SK-N-SH (cell line): ENCODE measurements at regions not wholly inside any gene's neighbourhood (a gene's known extent, or its start where the extent isn't known, plus 50 kb on each side); places are given as distances from the start of the nearest gene placed in this dataset.

Experiments used
- CTCF ChIA-PET: fragments of 300-600, 350-600 bp; formaldehyde crosslinking; extraction: SDS; loops from one replicate; lab custom pipeline; 2021; lab: Yijun Ruan, JAX
- POLR2A ChIA-PET: fragments of 350-600 bp; sonication (Branson Sonifier 250); formaldehyde crosslinking; extraction: SDS; loops from one replicate; lab custom pipeline; 2020; ENCODE audit warnings: antibody characterized with exemption, inconsistent platforms; lab: Yijun Ruan, JAX
- DNase-seq: peaks from one replicate; pipeline ENCODE4 v3.0.0; 2012
- H2AFZ ChIP-seq: fragments of 200-600 bp; sonication (generic); 2 replicates; pipeline ENCODE4 v1.8.1; 2016; ENCODE audit warnings: antibody characterized with exemption, mild to moderate bottlenecking, low read depth
- H3F3A ChIP-seq: fragments of 200-600 bp; sonication (generic); replicated peaks from 2 replicates; pipeline ENCODE3; 2016; ENCODE audit warnings: antibody characterized with exemption, mild to moderate bottlenecking; ENCODE audit not compliant: insufficient read depth
- H3K27ac ChIP-seq, 2 experiments: fragments of 200-500 bp in 1 of 2; fragments of 200-600 bp in 1 of 2; sonication (Bioruptor generic) in 1 of 2; sonication (generic), shearing (Covaris generic) in 1 of 2; 2 replicates each; pipeline versions ENCODE4 v1.5.1 to v1.6.1; 2014 to 2016; ENCODE audit warnings: low read depth in 2 of 2, inconsistent platforms in 1 of 2, low read length in 1 of 2, mild to moderate bottlenecking in 1 of 2, mixed read lengths in 1 of 2
- H3K27me3 ChIP-seq: fragments of 200-600 bp; sonication (generic), shearing (Covaris generic); 2 replicates; pipeline ENCODE4 v1.6.1; 2016; ENCODE audit warnings: mixed run types; ENCODE audit not compliant: insufficient read depth
- H3K36me3 ChIP-seq, 2 experiments: fragments of 200-500 bp in 1 of 2; fragments of 200-600 bp in 1 of 2; sonication (Bioruptor generic) in 1 of 2; sonication (generic) in 1 of 2; replicated peaks in 1 of 2; 2 replicates each; pipeline versions ENCODE3 to v1.5.1; 2014 to 2016; ENCODE audit warnings: low read length in 1 of 2, mild to moderate bottlenecking in 1 of 2; ENCODE audit not compliant: insufficient read depth in 2 of 2, control insufficient read depth in 1 of 2
- H3K4me1 ChIP-seq, 2 experiments: fragments of 200-500 bp in 1 of 2; fragments of 200-600 bp in 1 of 2; sonication (Bioruptor generic) in 1 of 2; sonication (generic), shearing (Covaris generic) in 1 of 2; 2 replicates each; pipeline versions ENCODE4 v1.5.1 to v1.6.1; 2014 to 2016; ENCODE audit warnings: low read depth in 1 of 2, low read length in 1 of 2, mixed run types in 1 of 2; ENCODE audit not compliant: insufficient read depth in 2 of 2, control insufficient read depth in 1 of 2
- H3K4me2 ChIP-seq: fragments of 200-600 bp; sonication (generic), shearing (Covaris generic); 2 replicates; pipeline ENCODE4 v1.6.1; 2017; ENCODE audit warnings: mixed run types
- H3K4me3 ChIP-seq, 2 experiments: fragments of 200-500 bp in 1 of 2; fragments of 200-600 bp in 1 of 2; sonication (Bioruptor generic) in 1 of 2; sonication (generic), shearing (Covaris generic) in 1 of 2; 2 replicates each; pipeline versions ENCODE4 v1.5.1 to v1.8.1; 2014 to 2016; ENCODE audit warnings: low read depth in 2 of 2, inconsistent platforms in 1 of 2, low read length in 1 of 2, mild to moderate bottlenecking in 1 of 2, mixed read lengths in 1 of 2, moderate library complexity in 1 of 2
- H3K79me2 ChIP-seq: fragments of 200-600 bp; sonication (generic); 2 replicates; pipeline ENCODE4 v1.8.1; 2017; ENCODE audit warnings: mild to moderate bottlenecking; ENCODE audit not compliant: insufficient read depth
- H3K9ac ChIP-seq: fragments of 200-600 bp; sonication (generic); 2 replicates; pipeline ENCODE4 v1.6.1; 2017; ENCODE audit warnings: mixed run types
- H3K9me2 ChIP-seq: fragments of 200-600 bp; sonication (generic); 2 replicates; pipeline ENCODE4 v1.6.1; 2017; ENCODE audit warnings: mixed run types
- H3K9me3 ChIP-seq: fragments of 200-600 bp; sonication (generic); 2 replicates; pipeline ENCODE4 v1.6.1; 2017; ENCODE audit warnings: mixed run types, mild to moderate bottlenecking, moderate library complexity
- H4K20me1 ChIP-seq: fragments of 200-600 bp; sonication (generic); 2 replicates; pipeline ENCODE4 v1.6.1; 2017; ENCODE audit warnings: mild to moderate bottlenecking, mixed run types; ENCODE audit not compliant: insufficient read depth
- CHD2 ChIP-seq: fragments of 150-350 bp; IDR thresholded peaks from 2 replicates; pipeline ENCODE4 v1.6.1; 2018; ENCODE audit warnings: low read length; ENCODE audit not compliant: partially characterized antibody
- ELF1 ChIP-seq: IDR thresholded peaks from 2 replicates; pipeline ENCODE4 v1.4.0; 2012
- EP300 ChIP-seq, 2 experiments: IDR thresholded peaks; 2 replicates each; pipeline versions ENCODE4 v1.4.0 to v1.6.1; 2012; ENCODE audit warnings: borderline replicate concordance in 1 of 2, low read depth in 1 of 2, low read length in 1 of 2
- FOSL2 ChIP-seq: IDR thresholded peaks from 2 replicates; pipeline ENCODE4 v1.4.0; 2012; ENCODE audit warnings: low read depth, mild to moderate bottlenecking, moderate library complexity, borderline replicate concordance
- GATA2 ChIP-seq: sonication (generic); formaldehyde crosslinking; IDR thresholded peaks from 2 replicates; pipeline ENCODE4 v1.5.0; 2020; ENCODE audit warnings: mild to moderate bottlenecking, missing genetic modification reagents
- JUND ChIP-seq: IDR thresholded peaks from 2 replicates; pipeline ENCODE4 v1.4.0; 2012
- MEF2A ChIP-seq: IDR thresholded peaks from 2 replicates; pipeline ENCODE4 v1.4.0; 2012; ENCODE audit warnings: low read depth, borderline replicate concordance
- MXI1 ChIP-seq: IDR thresholded peaks from 2 replicates; pipeline ENCODE4 v1.6.1; 2012; ENCODE audit warnings: mild to moderate bottlenecking, low read depth, low read length, improper control_type of control experiment
- NFIC ChIP-seq: IDR thresholded peaks from 2 replicates; pipeline ENCODE4 v1.4.0; 2012; ENCODE audit warnings: borderline replicate concordance
- RAD21 ChIP-seq: IDR thresholded peaks from 2 replicates; pipeline ENCODE4 v1.6.1; 2012; ENCODE audit warnings: mild to moderate bottlenecking, low read length
- RCOR1 ChIP-seq: fragments of 150-350 bp; IDR thresholded peaks from 2 replicates; pipeline ENCODE4 v1.6.1; 2017; ENCODE audit warnings: antibody characterized with exemption, low read length
- RFX5 ChIP-seq: IDR thresholded peaks from 2 replicates; pipeline ENCODE4 v1.6.1; 2012; ENCODE audit warnings: mild to moderate bottlenecking, improper control_type of control experiment, low read length
- RXRA ChIP-seq: IDR thresholded peaks from 2 replicates; pipeline ENCODE4 v1.4.0; 2012; ENCODE audit warnings: low read depth, mild to moderate bottlenecking, borderline replicate concordance
- TCF12 ChIP-seq: IDR thresholded peaks from 2 replicates; pipeline ENCODE4 v1.4.0; 2012
- TEAD4 ChIP-seq: IDR thresholded peaks from 2 replicates; pipeline ENCODE4 v1.4.0; 2012; ENCODE audit warnings: mild to moderate bottlenecking, borderline replicate concordance; ENCODE audit not compliant: insufficient read depth
- USF1 ChIP-seq: IDR thresholded peaks from 2 replicates; pipeline ENCODE4 v1.4.0; 2012; ENCODE audit warnings: low read depth, borderline replicate concordance
- USF2 ChIP-seq: fragments of 150-350 bp; IDR thresholded peaks from 2 replicates; pipeline ENCODE4 v1.6.1; 2017; ENCODE audit warnings: antibody characterized with exemption, low read length, low read depth, borderline replicate concordance
- WGBS: methylation state at CpG from one replicate; pipeline ENCODE4 v1.1.6; 2017; ENCODE audit warnings: low lambda C conversion rate; 5-methylcytosine and 5-hydroxymethylcytosine counted together
- TF ChIP-seq, protein P1 (sequence below): IDR thresholded peaks from 2 replicates; pipeline ENCODE4 v1.4.0; 2012; ENCODE audit warnings: low read depth
- TF ChIP-seq, protein P2 (sequence below): IDR thresholded peaks from 2 replicates; pipeline ENCODE4 v1.6.1; 2012; ENCODE audit warnings: mild to moderate bottlenecking, low read depth, low read length, moderate library complexity
- TF ChIP-seq, protein P3 (sequence below): fragments of 200-600 bp; sonication (generic); IDR thresholded peaks from 2 replicates; pipeline ENCODE4 v1.6.1; 2017; ENCODE audit warnings: antibody characterized with exemption, mild to moderate bottlenecking, moderate library complexity
- TF ChIP-seq, protein P4 (sequence below): IDR thresholded peaks from 2 replicates; pipeline ENCODE4; 2012

DNA sequence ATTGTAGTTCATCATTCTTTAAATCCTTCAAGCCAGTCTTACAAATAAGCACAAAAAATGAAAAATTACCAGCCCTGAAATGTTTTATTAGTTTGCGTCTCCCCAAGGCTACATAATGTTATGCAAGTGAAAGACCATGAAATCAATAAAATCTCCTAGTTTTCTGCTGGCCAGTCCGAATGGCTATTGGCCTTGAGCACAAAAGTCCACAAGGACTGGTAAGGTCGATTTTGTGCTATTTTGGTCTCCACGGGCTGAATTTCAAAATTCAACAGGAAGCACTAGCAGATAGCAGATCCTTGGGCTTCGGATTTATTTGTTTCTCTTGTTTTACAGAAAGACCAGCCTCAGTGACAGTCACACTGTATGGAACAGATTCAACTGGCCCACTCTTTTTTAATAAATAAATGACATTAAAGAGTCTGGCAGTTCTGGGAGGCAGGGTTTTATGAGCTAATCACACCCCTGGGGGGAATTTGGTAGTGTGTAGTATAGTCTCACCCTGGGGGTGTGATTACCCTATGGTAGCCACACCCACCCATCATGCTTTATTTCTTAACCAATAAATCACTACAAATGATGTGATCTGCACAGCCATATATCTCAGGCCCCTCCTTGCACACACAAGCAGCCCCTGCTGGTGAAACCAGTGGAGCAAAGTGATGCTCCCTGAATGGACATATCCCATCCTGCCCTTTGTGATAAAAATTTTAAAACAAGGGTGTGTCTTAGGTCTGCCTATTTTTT, 51.1 kb upstream of the TMEM33 start (continued):
- TF ChIP-seq RFX5, result peak; percentile 46; the same call in 1 of the 2 replicates
- no peak for TF ChIP-seq RXRA
- peak; percentile 75 for TF ChIP-seq RCOR1

DNA sequence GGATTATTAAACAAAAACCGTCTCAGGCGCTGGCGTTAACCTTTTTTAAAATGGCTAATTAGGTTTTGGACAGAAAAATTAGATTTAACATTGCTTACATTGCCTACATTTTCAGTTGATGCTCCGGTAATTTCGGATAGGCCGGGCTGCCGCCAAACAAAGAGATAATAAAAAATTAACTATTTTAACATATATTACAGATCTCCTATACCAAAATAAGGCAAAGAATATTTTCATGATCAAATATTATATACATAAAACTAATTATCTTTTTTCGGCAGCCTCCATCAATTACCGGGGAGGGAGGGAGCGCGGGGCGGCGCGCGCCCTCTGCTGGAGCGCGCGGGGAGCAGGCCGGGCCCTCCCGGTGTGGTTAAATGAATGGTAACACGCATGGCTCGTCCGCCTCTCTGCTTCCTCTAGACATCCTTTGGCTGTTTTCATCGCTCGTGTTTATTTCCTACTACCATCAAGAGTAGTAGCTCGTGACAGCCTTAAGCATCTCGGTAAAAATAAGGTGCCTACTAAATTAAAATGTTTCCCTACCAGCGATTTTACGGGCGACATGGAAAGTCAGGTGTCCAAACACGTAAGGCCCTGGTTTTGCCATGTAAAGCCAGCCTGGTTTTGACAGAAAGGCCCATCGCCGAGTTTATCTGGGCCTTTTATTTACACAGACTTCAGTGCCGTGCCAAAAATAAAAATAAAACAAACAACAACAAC, 52.4 kb upstream of the TMEM33 start:
- ChIA-PET POLR2A (interaction anchor here (1.0 to 16.3 kb wide), 7 partner anchors 8 to 136 kb away, joined by 3 to 524 read pairs (median 10); partner anchors contain the start of gene PHOX2B), CTCF (interaction anchor here (0.6 to 12.6 kb wide), 13 partner anchors 8 to 468 kb away, joined by 3 to 188 read pairs (median 12); partner anchors contain the start of genes PHOX2B and TMEM33)
- Histone ChIP-seq H3K36me3 (no peaks in the 10 kb centered on the region), H2AFZ (no peak overlapping the region), H3K4me3 (peak overlapping the region; percentile 58), H3K9me2 (no peaks in the 10 kb centered on the region), H3K27me3 (peaks cover 52% of the 10 kb centered on the region), H3K4me2 (peak overlapping the region; percentile 84), H3K9me3 (no peaks in the 10 kb centered on the region), H3K9ac (no peak overlapping the region), H3K27ac (peak overlapping the region in 1 of 2 experiments; percentile 99; a peak in 2 of 4 replicates), H4K20me1 (no peaks in the 10 kb centered on the region), H3F3A (no peaks in the 10 kb centered on the region), H3K79me2 (no peaks in the 10 kb centered on the region), H3K4me1 (peaks cover 0 to 47% of the 10 kb centered on the region in 2 experiments; a peak in 3 of 4 replicates)
- 12% methylated on average over 34 of the region's 34 CpGs for WGBS
- DNase-seq, result peak; percentile 90
- TF ChIP-seq, protein P1, sequence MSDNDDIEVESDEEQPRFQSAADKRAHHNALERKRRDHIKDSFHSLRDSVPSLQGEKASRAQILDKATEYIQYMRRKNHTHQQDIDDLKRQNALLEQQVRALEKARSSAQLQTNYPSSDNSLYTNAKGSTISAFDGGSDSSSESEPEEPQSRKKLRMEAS, result no peak
- TF ChIP-seq, protein P2, sequence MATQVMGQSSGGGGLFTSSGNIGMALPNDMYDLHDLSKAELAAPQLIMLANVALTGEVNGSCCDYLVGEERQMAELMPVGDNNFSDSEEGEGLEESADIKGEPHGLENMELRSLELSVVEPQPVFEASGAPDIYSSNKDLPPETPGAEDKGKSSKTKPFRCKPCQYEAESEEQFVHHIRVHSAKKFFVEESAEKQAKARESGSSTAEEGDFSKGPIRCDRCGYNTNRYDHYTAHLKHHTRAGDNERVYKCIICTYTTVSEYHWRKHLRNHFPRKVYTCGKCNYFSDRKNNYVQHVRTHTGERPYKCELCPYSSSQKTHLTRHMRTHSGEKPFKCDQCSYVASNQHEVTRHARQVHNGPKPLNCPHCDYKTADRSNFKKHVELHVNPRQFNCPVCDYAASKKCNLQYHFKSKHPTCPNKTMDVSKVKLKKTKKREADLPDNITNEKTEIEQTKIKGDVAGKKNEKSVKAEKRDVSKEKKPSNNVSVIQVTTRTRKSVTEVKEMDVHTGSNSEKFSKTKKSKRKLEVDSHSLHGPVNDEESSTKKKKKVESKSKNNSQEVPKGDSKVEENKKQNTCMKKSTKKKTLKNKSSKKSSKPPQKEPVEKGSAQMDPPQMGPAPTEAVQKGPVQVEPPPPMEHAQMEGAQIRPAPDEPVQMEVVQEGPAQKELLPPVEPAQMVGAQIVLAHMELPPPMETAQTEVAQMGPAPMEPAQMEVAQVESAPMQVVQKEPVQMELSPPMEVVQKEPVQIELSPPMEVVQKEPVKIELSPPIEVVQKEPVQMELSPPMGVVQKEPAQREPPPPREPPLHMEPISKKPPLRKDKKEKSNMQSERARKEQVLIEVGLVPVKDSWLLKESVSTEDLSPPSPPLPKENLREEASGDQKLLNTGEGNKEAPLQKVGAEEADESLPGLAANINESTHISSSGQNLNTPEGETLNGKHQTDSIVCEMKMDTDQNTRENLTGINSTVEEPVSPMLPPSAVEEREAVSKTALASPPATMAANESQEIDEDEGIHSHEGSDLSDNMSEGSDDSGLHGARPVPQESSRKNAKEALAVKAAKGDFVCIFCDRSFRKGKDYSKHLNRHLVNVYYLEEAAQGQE, result no peak
- TF ChIP-seq FOSL2, result no peak
- TF ChIP-seq JUND, result no peak
- no peak for TF ChIP-seq GATA2 (CRISPR knock-in tag)
- TF ChIP-seq, protein P3, sequence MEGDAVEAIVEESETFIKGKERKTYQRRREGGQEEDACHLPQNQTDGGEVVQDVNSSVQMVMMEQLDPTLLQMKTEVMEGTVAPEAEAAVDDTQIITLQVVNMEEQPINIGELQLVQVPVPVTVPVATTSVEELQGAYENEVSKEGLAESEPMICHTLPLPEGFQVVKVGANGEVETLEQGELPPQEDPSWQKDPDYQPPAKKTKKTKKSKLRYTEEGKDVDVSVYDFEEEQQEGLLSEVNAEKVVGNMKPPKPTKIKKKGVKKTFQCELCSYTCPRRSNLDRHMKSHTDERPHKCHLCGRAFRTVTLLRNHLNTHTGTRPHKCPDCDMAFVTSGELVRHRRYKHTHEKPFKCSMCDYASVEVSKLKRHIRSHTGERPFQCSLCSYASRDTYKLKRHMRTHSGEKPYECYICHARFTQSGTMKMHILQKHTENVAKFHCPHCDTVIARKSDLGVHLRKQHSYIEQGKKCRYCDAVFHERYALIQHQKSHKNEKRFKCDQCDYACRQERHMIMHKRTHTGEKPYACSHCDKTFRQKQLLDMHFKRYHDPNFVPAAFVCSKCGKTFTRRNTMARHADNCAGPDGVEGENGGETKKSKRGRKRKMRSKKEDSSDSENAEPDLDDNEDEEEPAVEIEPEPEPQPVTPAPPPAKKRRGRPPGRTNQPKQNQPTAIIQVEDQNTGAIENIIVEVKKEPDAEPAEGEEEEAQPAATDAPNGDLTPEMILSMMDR, result peak; percentile 95
- TF ChIP-seq MXI1, result peak; percentile 73
- TF ChIP-seq EP300 (IDR thresholded peaks at IDR 0.05; ENCODE audit: borderline replicate concordance in 1 of 2, low read depth in 1 of 2, low read length in 1 of 2), result peak in 1 of 2 experiments; percentile 38; a peak in 2 of 4 replicates
- no peak for TF ChIP-seq USF1
- peak; percentile 75 for TF ChIP-seq RAD21
- TF ChIP-seq TCF12, result no peak
- no peak for TF ChIP-seq CHD2
- TF ChIP-seq ELF1, result no peak
- TF ChIP-seq MEF2A, result no peak
- no peak for TF ChIP-seq RXRA
- no peak for TF ChIP-seq NFIC
- TF ChIP-seq USF2, result no peak
- TF ChIP-seq TEAD4, result no peak
- TF ChIP-seq, protein P4, sequence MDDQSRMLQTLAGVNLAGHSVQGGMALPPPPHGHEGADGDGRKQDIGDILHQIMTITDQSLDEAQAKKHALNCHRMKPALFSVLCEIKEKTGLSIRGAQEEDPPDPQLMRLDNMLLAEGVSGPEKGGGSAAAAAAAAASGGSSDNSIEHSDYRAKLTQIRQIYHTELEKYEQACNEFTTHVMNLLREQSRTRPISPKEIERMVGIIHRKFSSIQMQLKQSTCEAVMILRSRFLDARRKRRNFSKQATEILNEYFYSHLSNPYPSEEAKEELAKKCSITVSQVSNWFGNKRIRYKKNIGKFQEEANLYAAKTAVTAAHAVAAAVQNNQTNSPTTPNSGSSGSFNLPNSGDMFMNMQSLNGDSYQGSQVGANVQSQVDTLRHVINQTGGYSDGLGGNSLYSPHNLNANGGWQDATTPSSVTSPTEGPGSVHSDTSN, result no peak
- no peak for TF ChIP-seq RFX5
